T-helper 1 cell (primary cell): ENCODE measurements at regions not wholly inside any gene's neighbourhood (a gene's known extent, or its start where the extent isn't known, plus 50 kb on each side); places are given as distances from the start of the nearest gene placed in this dataset.

Source experiments
- DNase-seq, 5 donors: peaks; one replicate each; pipeline ENCODE4 v3.0.0-alpha.2; 2012 to 2020

DNA sequence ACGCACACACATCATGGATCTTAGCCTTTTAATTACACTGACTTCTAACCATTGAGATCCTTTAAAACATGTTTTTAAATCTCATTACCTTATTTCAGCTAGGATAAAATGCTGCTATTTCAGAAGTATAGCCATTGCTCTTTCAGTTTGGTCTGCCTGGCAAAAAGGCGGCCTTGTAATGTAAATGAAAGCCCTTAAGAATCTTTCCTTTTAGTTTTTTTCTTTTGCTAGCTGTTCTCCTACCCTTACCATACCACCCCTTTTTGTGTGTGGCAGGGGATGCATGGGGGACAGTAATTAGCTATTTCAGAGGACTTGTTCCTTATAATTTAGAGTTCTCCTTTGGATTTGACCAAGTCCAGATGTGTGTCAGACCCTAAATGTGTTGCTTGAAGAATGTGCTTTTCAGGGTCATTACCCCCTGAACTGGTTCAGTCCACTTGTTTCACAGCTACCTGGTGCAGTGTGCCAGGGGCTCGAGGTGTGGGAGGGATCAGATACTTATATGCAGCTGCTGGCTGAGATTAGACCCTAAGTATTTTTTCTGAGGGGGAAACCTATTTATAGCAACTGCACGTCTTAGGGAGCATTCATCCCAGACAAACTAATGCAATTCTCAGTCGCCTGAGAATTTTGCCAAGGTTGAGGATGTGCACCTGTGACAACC lies 986.8 kb downstream of the NLGN4Y start:
- no peak for DNase-seq

DNA sequence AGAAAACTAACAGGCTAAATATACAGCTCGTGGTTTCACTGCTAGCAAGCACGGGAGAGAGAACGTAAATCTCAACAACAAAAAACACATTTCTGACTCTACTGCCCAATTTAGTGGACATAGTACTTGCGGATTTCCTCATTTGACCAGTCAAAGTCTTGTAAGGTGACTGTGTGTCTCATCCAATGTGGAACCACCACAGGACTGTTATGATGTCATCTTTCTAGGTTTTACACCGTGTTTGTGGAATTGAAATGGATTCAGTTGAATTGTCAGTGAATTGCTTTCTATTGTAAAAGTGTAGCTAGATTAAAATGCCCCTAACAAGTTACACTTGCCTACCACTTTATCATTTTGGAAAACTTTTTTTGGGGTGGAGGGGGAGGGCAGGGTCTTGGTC lies 1010.8 kb downstream of the NLGN4Y start:
- no peak for DNase-seq

DNA sequence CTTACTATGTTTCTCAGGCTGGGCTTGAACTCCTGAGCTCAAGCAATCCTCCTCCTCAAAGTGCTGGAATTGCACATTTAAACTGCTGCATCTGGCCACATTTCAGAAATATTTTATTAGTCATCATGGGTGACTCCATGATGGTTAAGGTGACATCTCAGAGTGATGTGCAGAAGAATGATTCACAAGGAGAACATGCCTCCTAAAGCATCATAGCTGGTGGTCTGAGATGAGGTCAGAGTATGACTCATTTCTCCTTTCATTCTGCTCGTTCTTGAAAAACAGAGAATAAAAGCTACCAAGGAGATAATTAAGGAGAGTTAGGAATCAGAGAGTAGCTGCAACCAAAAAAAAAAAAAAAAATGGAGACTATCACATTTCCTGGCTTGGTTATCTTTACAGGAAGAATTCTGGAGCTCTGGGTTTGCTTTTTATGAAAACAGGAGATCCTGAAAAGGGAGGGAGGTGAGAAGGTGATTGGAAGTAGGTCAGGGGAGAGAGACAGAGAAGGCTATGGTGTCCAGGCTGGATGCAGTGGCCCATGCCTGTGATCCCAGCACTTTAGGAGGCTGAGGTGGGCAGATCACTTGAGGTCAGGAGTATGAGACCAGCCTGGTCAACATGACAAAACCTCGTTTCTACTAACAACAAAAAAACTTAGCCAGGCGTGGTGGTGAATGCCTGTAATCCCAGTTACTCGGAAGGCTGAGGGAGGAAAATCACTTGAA lies 1011.6 kb downstream of the NLGN4Y start:
- no peak for DNase-seq

DNA sequence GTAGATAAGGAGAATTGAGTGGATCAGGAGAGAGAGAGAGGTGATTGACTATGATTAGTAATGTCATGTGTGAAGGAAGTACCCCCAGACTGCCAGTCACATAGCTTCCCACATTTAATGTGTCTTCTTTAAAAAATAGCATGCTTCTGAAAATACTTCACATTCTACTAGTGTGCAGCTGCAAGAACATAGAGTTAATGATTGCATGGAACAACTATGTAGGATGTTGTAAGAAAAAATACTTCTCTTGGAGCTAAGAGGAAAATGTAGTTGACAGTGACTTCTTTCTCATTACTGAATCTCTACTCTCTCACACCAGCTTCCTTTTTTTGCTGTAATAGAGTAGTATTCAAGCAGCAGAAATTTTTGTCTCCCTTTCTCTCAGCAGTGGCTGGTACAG lies 1016.2 kb downstream of the NLGN4Y start:
- DNase-seq = no peak

DNA sequence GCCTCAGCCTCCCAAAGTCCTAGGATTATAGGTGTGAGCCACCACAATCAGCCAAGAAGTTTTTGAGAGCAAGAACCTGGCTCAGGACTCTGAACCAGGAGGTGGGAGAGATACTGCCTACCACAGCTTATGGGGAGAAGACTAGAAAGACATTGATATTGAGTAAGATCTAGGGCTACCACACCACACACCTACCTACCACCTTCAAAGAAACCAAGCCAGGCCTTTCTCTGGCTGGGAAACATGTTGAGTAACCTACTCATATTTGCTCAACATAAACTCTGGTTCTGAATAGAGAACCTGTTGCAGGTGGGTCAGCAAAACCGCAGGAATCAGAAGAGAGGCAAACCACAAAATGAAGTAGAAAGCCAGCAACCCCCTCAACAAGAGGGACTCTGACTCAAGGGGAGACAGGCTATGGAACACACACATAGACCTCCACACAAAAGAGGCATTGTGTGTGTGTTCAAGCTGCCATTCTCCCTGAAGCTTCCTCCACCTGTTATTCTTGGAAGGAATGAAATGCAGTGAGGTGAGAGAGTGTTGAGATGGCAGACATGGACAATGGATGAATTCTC lies 1021.9 kb downstream of the NLGN4Y start:
- DNase-seq = no peak

DNA sequence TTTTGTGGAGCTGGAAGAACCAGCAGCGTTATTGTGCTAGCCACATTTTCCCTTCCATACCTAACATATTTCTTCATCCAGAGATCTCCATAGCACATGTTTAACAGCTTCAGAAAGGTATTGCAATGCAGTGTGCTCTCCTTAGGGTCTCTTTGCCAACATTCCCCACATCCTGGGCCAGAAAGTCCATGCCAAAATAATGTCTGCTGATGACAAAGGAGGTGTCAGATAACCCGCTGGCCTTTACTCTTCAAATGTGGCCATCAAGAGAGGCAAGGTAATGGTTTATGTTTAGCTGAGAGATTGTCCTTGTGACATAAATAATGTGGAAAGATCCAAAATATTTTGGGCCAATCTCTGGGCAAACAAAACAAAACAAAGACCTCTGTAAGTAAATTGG lies 1027.7 kb downstream of the NLGN4Y start:
- no peak for DNase-seq

DNA sequence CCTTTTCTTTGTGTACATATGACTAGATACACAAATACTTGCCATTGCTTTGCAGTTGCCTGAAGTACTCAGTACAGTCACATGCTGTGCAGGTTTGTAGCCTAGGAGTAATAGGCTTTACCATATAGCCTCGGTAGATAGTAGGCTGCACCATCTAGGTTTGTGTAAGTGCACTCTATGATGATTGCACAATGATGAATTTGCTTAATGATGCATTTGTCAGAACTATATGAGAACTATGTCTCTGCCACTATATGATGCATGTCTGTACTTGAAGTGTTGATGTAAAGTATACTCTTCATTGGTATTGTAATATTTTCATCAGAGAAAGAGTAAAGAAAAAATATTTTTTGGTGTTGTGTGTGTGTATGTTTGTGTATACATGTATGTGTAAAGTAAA lies 1030.7 kb downstream of the NLGN4Y start:
- DNase-seq = no peak

DNA sequence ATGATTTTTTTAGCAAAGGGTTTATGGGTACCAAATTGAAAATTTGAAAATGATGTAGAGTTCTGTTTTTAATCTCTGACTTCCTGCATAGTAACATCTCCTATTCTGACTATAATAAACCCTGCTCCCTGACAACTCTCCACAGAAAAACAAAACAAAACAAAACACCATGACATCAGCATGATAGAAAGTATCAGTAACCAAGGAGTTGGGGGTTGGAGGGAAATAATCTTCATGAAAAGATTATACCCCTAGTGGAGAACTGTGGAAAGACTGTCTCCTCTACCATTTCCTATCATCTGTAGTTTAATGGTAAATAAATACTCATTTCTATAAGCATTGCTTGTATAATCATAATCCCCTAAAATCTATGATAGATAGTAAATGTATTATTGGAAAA lies 1034.8 kb downstream of the NLGN4Y start:
- DNase-seq = no peak

DNA sequence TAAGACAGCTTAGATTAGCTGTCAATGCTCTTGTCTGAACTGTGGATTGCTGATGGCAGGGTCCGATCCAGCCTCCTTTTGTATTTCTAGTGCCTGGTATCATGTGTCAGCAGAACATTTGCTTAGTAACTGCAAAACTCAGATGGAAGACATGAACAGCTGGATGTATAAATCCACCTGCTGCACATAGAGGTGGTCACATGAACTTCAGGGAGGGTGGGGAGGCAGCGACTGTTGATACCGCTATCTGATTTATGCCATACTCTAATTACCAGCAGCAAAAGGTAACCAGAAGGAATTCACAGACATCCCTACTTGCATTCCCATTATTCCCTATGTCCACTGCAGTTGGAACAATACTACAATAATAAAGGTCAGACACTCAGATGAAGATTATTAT lies 1036.5 kb downstream of the NLGN4Y start:
- DNase-seq = no peak

DNA sequence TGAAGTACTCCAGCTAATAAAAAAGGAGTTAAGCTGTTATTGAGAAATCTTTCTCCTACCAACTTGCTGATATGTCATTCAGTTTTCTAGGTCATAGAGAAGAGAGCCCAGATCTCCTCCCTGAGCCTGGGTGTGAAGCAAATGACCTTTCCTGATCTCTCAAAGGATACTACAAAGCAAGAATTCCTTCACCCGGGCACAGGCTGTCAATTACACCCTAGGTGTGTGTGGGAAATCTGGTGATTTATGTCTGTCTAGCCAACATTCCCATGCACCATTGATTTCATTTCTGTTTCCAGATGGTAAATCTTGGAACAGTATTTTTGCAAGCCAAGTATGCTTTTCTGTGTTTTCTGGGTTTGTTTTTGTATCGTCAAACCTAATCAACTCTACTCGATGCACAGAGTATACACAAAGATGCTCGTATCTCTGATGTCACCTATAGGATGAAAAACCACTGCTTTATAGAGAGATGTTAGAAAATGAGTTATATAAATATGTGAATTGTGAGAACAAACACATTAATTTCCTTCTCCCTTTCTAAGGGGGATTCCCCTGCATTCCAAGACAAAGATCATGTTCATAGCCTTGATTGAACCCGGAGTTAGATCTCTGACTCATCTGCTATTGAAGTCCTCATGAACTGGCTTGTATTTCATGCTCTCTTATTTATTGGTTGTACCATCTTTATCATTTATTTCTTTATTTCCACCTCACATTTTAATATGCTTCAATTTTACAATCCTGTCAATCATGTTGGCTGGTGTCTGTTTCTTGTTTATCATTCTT lies 1037.4 kb downstream of the NLGN4Y start:
- no peak for DNase-seq

DNA sequence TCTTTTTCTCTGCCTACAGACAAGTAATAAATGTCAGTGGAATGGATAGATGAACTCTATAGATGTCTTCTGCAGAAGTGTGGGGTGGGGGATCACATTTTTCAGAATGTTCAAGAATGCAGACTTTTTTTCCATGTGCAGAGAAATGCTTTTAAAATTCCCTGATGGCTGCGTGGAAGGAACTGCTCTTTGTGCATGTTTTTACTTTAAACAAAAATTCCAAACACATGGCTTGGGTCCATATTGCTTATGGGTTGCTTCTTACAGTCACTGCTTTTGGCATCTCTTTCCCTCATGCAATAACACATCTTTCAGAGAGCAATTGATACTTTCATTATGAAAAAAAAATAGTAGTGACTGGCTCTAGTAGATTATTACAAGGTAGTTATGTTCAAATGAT lies 1053.6 kb downstream of the NLGN4Y start:
- no peak for DNase-seq

DNA sequence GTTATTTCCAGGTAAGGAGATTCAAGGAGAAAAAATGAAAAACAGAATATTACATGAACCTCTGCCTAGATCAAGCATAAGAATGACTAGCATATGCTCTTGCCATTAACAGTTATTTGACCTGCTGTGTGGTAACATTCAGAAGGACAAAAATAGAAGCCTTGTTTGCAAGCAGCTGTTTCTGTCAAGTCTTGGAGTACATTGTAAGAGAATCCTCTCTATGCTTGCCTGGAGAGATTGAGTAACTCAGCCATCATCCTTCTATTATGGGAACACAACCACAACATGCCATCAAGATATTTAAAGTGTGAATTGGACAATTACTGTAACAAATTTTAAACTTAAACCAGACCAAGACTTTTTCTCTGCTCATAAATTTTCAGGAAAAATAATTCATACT lies 1054.4 kb downstream of the NLGN4Y start:
- no peak for DNase-seq

DNA sequence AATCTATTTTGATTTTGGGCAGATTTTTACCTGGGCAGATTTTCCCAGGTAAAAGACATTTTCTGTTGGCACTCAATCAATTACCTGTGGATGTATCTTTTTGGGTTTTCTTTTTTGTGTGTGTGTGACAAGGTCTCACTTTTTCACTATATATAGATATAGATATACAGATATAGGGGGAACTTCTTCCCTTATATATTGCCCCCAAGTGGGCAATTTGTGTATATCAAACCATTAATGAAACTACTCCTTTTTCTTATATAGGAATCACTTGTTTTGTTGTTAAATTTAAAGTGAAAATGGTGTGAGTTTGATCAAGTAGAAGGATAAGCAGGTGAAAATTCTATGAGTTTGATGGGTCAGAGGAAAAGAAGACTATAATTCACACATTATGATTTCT lies 1054.9 kb downstream of the NLGN4Y start:
- no peak for DNase-seq

DNA sequence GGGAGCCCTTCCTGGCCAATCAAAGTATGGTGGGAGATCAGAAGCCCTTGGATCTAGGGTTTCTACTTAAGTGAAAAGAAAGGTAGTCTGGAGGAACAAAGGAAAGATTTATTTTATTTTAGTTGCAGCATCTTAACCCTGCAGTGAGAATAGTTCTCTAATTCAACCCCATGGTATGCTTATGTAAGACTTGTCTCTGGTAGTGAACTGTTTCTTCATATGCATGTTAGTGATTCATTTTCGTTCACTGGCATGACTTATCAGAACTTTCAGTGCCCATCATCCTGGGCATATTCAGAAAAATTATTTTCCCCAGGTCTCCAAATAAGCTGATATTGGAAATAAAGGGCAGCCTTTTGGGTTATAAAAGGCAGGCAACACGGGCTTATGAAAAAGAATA lies 1058.8 kb downstream of the NLGN4Y start:
- no peak for DNase-seq

DNA sequence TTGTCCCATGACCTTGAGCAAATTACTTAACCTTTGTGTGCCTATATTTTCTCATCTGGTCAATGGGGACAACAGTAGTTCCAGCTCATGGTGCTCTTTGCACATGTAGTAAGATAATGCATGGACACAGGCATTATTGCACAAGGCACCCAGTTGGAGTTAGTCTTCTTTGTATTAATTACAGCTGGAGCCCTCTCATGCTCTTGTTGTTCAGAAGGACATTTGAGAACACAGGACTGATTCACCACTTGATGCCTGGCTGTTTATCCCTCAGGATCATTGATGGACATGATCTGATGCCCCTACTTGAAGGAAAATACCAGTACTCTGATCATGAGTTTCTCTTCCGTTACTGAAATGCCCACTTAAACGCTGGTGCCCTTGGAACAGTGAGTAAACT lies 1068.6 kb downstream of the NLGN4Y start:
- no peak for DNase-seq

DNA sequence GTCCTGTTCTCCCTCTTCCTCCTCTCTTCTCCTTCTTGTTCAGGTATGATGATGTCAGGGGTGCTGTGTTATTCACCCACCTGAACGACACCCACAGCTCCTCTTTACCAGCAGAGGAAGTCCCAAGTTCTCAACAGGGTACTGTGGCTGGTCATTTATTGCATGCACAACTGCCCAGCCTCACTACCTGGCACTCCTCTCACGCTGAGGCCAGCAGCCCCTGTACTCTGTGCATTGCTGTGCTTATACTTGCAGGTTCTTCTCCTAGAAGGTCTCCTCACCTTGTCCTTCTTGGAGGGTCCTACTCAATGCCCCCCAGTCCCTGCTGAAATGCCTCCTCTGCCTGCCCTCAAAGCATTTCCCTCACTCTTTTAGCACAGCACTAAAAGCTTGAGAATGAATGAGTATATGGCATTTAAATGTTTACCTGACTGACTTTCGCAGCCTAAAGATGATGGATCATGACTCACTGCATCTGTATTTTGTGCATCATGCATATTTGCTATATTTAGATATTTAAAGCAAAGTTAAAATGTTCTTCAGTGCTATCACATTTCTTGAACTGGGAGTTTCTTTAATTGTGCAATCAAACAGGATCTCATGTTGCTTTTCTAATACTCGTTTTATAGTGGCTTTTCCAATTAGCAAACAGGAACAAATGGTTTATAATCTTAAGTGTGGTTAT lies 1069.3 kb downstream of the NLGN4Y start:
- no peak for DNase-seq

DNA sequence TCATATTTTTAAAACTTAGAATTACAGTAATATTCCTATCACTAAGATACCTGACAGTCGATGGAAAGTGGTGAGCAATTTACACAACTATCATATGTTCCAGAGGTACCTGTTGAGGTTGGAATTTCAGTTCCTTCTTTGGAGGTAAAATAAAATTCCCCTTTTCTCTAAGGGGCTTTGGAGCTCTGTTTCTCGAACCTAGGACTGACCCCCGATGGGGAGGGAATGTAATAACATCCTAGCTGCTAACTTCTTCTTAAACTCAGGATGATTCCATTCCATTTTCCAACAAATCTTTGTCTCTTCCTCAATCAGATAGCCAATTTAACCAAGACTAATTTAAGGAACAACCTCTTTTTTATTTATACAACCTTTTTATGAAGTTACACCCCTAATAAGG lies 1069.8 kb downstream of the NLGN4Y start:
- DNase-seq = no peak

DNA sequence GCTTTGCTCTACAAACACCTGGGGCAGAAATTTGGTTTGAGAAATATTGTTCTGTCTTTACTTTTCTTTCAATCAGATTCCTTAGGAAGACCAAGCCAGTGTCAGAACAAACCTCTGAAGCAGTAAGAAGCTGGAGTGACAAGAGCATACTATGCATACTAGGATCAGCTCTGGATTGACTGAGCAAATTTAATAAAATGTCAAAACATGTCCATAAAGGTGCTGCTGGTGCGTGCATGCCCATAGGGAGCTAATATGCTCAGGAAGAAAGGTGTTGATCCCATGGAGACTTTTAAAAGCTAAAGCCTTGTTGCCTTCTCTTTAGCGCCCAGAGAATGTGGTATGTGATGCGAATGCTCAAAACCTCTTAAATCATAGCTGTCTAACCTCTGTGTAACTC lies 1076.2 kb downstream of the NLGN4Y start:
- no peak for DNase-seq

DNA sequence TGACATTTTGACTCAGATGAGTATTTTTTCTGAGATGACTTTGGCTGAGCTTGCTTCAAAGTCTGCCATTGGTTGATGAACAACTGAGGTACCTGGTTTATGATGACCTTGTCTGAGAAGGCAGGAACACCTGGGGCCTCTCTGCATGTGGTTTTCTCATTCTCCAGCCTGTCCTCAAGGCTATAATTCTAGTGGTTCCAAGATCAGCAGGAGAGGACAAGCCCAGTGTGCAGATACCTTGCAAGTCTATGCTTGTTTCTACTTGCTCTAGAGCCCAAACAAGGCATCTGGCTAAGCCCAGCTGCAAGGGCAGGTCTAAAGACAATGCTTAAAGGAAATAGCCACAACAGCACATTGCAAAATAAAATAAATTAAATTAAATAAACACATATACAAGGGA lies 1100.0 kb downstream of the NLGN4Y start:
- DNase-seq = no peak

DNA sequence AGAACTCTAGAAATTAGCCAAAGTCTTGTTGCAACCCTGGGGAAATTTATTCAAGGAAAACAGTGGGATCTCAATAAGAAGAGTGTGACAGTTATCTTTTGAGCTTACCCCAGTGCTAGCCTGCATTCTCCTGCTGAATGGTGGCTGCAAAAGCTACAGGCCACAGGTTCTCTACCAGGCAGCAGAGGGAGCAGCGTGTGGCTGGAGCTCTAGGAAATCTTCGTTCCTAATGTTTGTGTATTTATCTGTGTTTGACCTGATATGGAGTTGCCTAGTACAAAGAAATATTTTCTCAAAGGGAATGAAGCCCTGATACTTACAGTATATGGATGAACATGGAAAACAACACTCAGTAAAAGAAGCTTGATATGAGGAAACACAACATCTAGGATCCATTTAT lies 1100.6 kb downstream of the NLGN4Y start:
- DNase-seq = no peak

DNA sequence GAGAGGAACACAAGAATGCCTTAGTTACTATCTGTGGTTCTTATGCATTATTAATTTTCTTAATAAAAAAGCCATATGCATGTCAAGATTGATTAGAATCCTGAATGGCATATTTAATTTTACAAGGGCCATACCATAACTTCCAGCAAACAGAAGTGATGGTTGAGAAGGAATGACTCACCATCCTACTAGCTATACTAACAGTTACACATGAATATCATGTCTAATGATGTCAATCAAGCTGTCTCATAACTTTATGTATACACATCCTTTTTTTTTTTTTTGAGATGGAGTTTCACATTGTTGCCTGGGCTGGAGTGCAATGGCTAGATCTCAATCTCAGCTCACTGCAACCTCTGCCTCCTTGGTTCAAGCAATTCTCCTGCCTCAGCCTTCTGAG lies 1123.9 kb downstream of the NLGN4Y start:
- DNase-seq = no peak

DNA sequence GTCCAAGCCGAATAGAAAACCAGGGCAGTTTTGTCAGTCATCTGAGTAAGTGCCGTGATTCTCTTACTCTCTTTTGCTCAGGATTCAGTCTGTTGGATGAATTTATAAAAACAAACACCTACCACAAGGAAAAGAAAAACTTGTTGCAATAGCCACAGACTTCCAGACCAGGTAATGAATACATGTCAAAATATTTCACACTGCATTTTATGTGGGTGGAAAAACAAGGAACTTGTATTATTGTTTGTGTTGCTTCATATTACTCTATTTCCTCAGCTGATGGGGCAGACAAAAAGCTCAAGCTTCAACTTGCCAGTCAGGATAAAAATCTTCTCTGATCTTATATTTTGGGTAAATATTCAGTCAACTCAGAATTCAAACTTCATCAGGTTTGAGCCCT lies 1125.7 kb downstream of the NLGN4Y start:
- no peak for DNase-seq

DNA sequence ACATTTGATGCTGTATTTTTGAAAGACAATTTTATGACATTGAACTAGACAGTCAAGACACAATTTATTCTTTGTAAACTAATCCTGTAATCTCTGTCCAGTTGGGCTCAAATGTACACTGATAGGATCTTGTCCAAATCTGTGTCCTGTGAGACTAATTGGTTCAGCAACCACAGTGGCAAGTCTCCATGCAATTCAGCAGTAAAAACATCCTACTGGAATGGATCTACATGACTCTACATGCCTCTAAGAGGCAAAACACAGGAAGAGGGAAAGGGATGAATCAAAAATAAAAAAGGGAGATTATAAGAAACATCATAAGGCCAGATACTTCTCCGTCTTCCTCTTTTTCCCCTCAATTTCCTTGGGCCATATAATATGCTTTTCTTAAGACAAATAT lies 1164.2 kb downstream of the NLGN4Y start:
- DNase-seq = no peak
